Bronchial epithelial cell (primary cell): ENCODE measurements at regions not wholly inside any gene's neighbourhood (a gene's known extent, or its start where the extent isn't known, plus 50 kb on each side); places are given as distances from the start of the nearest gene placed in this dataset.

Source experiments
- DNase-seq: peaks from one replicate; pipeline ENCODE4 v3.0.0-alpha.2; 2010; ENCODE audit warnings: low read depth
- FAIRE-seq: peaks from 2 replicates; lab custom pipeline; 2011; peaks lifted over from hg19 to GRCh38; lab: Jason Lieb, UNC
- H3K27me3 ChIP-seq: 2 replicates; pipeline ENCODE4 v1.5.1; 2011; ENCODE audit warnings: low read length; ENCODE audit not compliant: control insufficient read depth, insufficient read depth
- H3K36me3 ChIP-seq: 2 replicates; pipeline ENCODE4 v1.5.1; 2011; ENCODE audit warnings: low read length; ENCODE audit not compliant: control insufficient read depth, insufficient read depth
- H3K4me3 ChIP-seq: 2 replicates; pipeline ENCODE4 v1.5.1; 2011; ENCODE audit warnings: mild to moderate bottlenecking, low read depth, low read length, control low read depth
- CTCF ChIP-seq: IDR thresholded peaks from 2 replicates; pipeline ENCODE4 v1.5.1; 2011; ENCODE audit warnings: mild to moderate bottlenecking, moderate library complexity, low read length, control low read depth, inconsistent platforms; ENCODE audit not compliant: insufficient read depth, severe bottlenecking

- DNase-seq (no peak), FAIRE-seq (no peak)
- no peak overlapping the region for H3K4me3 ChIP-seq
- no peaks in the 10 kb centered on the region for H3K27me3 ChIP-seq
- TF ChIP-seq CTCF = no peak
- no peaks in the 10 kb centered on the region for H3K36me3 ChIP-seq
Measured at GRCh38 chr2:18001671-18002070, 123.2 kb downstream of the KCNS3 start.

GRCh38 chr2:17996978-17997377 lies 118.5 kb downstream of the KCNS3 start:
- DNase-seq = no peak
- Histone ChIP-seq H3K36me3 (no peaks in the 10 kb centered on the region), H3K4me3 (no peak overlapping the region), H3K27me3 (no peaks in the 10 kb centered on the region)
- FAIRE-seq = no peak
- no peak for TF ChIP-seq CTCF

- no peaks in the 10 kb centered on the region for H3K27me3 ChIP-seq
- TF ChIP-seq CTCF = no peak
- H3K4me3 ChIP-seq = no peak overlapping the region
- H3K36me3 ChIP-seq = no peaks in the 10 kb centered on the region
- FAIRE-seq = peak; percentile 7
- DNase-seq = no peak
Measured at GRCh38 chr2:17995593-17995992, 117.1 kb downstream of the KCNS3 start.
